ENCODE measurements at regions not wholly inside any gene's neighbourhood (a gene's known extent, or its start where the extent isn't known, plus 50 kb on each side); places are given as distances from the start of the nearest gene placed in this dataset.
A peak's percentile ranks its signal among the peaks of the same experiment; 100 is the strongest.

DNA sequence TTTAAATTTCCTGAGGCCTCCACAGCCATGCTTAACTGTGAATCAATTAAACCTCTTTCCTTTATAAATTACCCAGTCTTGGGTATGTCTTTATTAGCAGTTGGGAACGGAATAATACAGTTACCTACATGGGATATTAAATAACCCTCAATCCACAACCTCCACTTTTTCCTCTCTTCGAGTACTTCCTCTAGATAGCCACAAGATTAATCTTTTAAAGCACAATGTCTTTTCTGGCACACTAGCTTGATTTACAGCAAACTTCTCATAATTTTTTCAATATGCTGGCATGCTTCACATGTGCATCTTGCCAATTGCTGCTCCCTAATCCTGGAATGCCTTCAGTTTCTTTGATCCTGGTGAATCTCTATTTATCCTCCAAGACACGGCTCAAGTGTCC is 92.2 kb downstream of the P2RY1 start:
- no peak overlapping the region for H3K4me3 ChIP-seq (ENCODE audit: low read depth, low read length)
- DNase-seq (ENCODE audit: low read depth) = no peak
- no peak for TF ChIP-seq CTCF (conservative IDR thresholded peaks at IDR 0.05; ENCODE audit: low read depth, low read length)

DNA sequence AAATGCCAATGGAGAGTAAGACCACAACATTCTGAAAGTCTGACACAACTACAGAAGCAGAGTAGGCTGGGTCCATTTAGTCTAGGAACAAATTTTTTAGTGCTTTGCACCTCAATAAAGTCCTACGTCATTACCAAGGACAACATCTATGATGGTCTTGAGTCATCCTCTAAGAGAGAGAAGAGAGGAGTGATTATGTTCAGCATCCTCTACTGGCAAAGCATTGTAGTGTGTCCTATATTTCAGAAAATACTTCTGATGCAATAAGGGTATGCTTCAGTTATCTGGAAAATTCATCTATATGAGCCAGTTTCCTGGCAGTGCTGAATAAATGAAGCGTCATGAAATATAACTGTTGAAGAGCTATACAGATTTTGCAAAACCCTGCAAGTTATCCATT is 95.6 kb downstream of the P2RY1 start:
- no peak for DNase-seq (ENCODE audit: low read depth)
- H3K4me3 ChIP-seq (ENCODE audit: low read depth, low read length) = no peak overlapping the region
- no peak for TF ChIP-seq CTCF (conservative IDR thresholded peaks at IDR 0.05; ENCODE audit: low read depth, low read length)

GRCh38 chr3:152937234-152937633 is 102.3 kb downstream of the P2RY1 start:
- TF ChIP-seq CTCF (conservative IDR thresholded peaks at IDR 0.05; ENCODE audit: low read depth, low read length) = no peak
- peak; percentile 14 for DNase-seq (ENCODE audit: low read depth)
- H3K4me3 ChIP-seq (ENCODE audit: low read depth, low read length) = no peak overlapping the region

- DNase-seq (ENCODE audit: low read depth) = no peak
- no peak for TF ChIP-seq CTCF (conservative IDR thresholded peaks at IDR 0.05; ENCODE audit: low read depth, low read length)
- H3K4me3 ChIP-seq (ENCODE audit: low read depth, low read length) = no peak overlapping the region
Measured at GRCh38 chr3:152938974-152939636, 104.2 kb downstream of the P2RY1 start.

DNA sequence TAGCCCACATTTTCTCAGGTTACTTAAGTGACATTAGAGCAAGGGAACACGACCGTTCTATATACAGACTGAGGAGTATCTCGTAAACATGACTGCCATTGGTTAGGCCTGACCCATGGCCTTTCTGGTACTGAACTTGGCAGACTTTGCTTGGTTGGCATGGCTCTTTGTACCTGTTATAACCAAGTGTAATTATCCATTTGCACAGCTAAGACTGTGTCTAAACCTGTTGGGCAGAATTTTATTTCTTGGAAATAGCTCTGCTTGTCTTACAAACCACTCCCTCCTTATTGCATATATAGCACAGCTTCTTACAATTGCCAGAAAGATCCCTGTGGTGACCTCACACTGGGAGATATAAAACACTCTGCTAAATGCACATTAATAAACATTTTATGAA is 106.9 kb downstream of the P2RY1 start:
- TF ChIP-seq CTCF (conservative IDR thresholded peaks at IDR 0.05; ENCODE audit: low read depth, low read length) = no peak
- no peak overlapping the region for H3K4me3 ChIP-seq (ENCODE audit: low read depth, low read length)
- no peak for DNase-seq (ENCODE audit: low read depth)

DNA sequence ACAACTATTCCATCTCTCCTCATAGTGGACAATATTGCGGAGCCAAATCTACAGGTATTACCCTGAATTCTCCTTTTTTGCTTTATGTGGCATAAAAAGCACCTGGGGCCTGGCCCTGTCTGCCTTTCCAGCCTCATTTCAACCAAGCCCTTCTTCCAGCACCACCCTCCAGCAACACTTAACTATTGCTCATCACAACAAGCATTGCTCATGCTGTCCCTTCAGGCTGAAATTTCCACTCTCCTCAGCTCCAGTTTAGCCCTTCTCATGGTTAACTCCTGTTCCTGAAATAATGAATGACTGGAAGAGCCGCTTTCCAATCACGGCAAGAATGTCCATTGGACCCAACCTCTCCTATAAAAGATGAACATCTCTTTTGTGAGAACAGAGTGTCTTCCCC is 107.4 kb downstream of the P2RY1 start:
- DNase-seq (ENCODE audit: low read depth) = no peak
- no peak overlapping the region for H3K4me3 ChIP-seq (ENCODE audit: low read depth, low read length)
- TF ChIP-seq CTCF (conservative IDR thresholded peaks at IDR 0.05; ENCODE audit: low read depth, low read length) = no peak

DNA sequence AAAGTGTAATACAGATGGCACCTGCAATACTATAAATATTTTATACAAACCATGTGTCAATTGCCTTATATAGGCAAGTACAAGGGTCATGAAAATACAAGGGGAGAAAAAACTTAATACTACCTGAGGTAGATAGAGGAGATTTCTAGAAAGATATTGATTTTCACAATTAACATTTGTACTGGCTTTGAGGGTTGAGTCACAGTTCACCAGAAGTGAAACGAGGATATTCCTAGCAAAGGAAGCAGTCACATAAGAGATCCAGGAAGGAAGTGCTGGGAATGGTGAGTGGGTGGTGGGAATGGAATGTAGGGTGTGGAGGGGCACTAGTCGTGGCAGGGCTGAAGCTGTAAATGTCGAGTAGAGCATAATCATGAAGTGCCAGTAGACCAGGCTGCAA is 108.7 kb downstream of the P2RY1 start:
- TF ChIP-seq CTCF (conservative IDR thresholded peaks at IDR 0.05; ENCODE audit: low read depth, low read length) = no peak
- DNase-seq (ENCODE audit: low read depth) = no peak

More for the DNA sequence above, 108.7 kb downstream of the P2RY1 start:
- no peak overlapping the region for H3K4me3 ChIP-seq (ENCODE audit: low read depth, low read length)

All from choroid plexus epithelial cell (primary cell).